Stimulated activated naive CD4-positive, alpha-beta T cell (primary cell): ENCODE measurements at regions not wholly inside any gene's neighbourhood (a gene's known extent, or its start where the extent isn't known, plus 50 kb on each side); places are given as distances from the start of the nearest gene placed in this dataset.

ENCODE experiments used
- DNase-seq, 6 experiments: peaks; one replicate each; lab custom pipeline; 2025; lab: John Stamatoyannopoulos, UW

- DNase-seq: no peak
Observed at GRCh38 chr10:10804061-10804460, 213.6 kb upstream of the CELF2 start.

- no peak for DNase-seq
Observed at GRCh38 chr10:10804998-10805740, 212.5 kb upstream of the CELF2 start.

- no peak for DNase-seq
Observed at GRCh38 chr10:10807106-10807505, 210.6 kb upstream of the CELF2 start.

GRCh38 chr10:10811562-10811961 lies 206.1 kb upstream of the CELF2 start:
- no peak for DNase-seq

- no peak for DNase-seq
Observed at GRCh38 chr10:10813656-10814055, 204.0 kb upstream of the CELF2 start.

GRCh38 chr10:10814069-10814468 lies 203.6 kb upstream of the CELF2 start:
- no peak for DNase-seq

GRCh38 chr10:10816447-10816846 lies 201.2 kb upstream of the CELF2 start:
- no peak for DNase-seq

GRCh38 chr10:10817609-10818008 lies 200.1 kb upstream of the CELF2 start:
- no peak for DNase-seq

- DNase-seq: no peak
Observed at GRCh38 chr10:10818082-10818481, 199.6 kb upstream of the CELF2 start.

GRCh38 chr10:10819206-10819856 lies 198.3 kb upstream of the CELF2 start:
- DNase-seq: no peak

- DNase-seq: no peak
Observed at GRCh38 chr10:10821926-10822325, 195.7 kb upstream of the CELF2 start.

- DNase-seq: no peak
Observed at GRCh38 chr10:10824591-10825148, 193.0 kb upstream of the CELF2 start.

- no peak for DNase-seq
Observed at GRCh38 chr10:10826125-10826524, 191.5 kb upstream of the CELF2 start.

GRCh38 chr10:10828623-10829022 lies 189.0 kb upstream of the CELF2 start:
- no peak for DNase-seq

- no peak for DNase-seq
Observed at GRCh38 chr10:10829576-10829975, 188.1 kb upstream of the CELF2 start.

GRCh38 chr10:10830293-10830986 lies 187.2 kb upstream of the CELF2 start:
- DNase-seq: no peak

GRCh38 chr10:10831085-10831484 lies 186.6 kb upstream of the CELF2 start:
- DNase-seq: no peak

- DNase-seq: no peak
Observed at GRCh38 chr10:10833955-10834354, 183.7 kb upstream of the CELF2 start.

GRCh38 chr10:10844251-10844650 lies 173.4 kb upstream of the CELF2 start:
- DNase-seq: no peak

- DNase-seq: no peak
Observed at GRCh38 chr10:10845185-10845584, 172.5 kb upstream of the CELF2 start.

GRCh38 chr10:10845826-10846503 lies 171.7 kb upstream of the CELF2 start:
- no peak for DNase-seq

GRCh38 chr10:10846504-10846900 lies 171.2 kb upstream of the CELF2 start:
- no peak for DNase-seq
